ENCODE measurements at regions not wholly inside any gene's neighbourhood (a gene's known extent, or its start where the extent isn't known, plus 50 kb on each side); places are given as distances from the start of the nearest gene placed in this dataset.

GRCh38 chr3:7978087-7978422 is 523.6 kb upstream of the LMCD1 start:
- TF ChIP-seq CTCF (IDR thresholded peaks at IDR 0.05; ENCODE audit: low read length) (no peak), EZH2 (IDR thresholded peaks at IDR 0.05; ENCODE audit: borderline replicate concordance, low read length) (no peak)

All from OCI-LY1 (cell line).